ENCODE measurements at regions not wholly inside any gene's neighbourhood (a gene's known extent, or its start where the extent isn't known, plus 50 kb on each side); places are given as distances from the start of the nearest gene placed in this dataset.

DNA sequence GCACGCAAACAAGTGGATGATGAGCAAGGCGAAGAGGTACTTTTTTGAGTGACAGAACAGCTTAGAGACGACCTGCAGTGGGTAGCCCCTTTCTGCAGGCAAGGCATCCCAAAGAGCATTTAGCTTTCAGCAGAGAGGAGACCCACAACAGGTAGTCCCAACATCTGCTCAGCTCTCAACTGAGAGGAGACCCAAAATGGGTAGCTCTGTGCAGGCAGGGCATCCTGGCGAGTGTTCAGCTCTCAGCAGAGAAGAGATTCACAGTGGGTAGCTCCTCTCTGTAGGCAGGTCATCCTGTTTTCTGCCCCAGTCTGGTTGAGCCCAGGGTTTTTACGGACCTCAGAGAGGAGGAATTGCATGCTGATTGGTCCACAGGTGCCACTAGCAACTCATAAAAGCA lies 2396.1 kb upstream of the C9orf72 start (continued):
- TF ChIP-seq, protein P1, sequence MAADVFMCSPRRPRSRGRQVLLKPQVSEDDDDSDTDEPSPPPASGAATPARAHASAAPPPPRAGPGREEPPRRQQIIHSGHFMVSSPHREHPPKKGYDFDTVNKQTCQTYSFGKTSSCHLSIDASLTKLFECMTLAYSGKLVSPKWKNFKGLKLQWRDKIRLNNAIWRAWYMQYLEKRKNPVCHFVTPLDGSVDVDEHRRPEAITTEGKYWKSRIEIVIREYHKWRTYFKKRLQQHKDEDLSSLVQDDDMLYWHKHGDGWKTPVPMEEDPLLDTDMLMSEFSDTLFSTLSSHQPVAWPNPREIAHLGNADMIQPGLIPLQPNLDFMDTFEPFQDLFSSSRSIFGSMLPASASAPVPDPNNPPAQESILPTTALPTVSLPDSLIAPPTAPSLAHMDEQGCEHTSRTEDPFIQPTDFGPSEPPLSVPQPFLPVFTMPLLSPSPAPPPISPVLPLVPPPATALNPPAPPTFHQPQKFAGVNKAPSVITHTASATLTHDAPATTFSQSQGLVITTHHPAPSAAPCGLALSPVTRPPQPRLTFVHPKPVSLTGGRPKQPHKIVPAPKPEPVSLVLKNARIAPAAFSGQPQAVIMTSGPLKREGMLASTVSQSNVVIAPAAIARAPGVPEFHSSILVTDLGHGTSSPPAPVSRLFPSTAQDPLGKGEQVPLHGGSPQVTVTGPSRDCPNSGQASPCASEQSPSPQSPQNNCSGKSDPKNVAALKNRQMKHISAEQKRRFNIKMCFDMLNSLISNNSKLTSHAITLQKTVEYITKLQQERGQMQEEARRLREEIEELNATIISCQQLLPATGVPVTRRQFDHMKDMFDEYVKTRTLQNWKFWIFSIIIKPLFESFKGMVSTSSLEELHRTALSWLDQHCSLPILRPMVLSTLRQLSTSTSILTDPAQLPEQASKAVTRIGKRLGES (CRISPR knock-in tag; IDR thresholded peaks at IDR 0.05; ENCODE audit: borderline replicate concordance): no peak
- TF ChIP-seq FOSL2 (CRISPR knock-in tag; IDR thresholded peaks at IDR 0.05) (no peak), PAX8 (CRISPR knock-in tag; IDR thresholded peaks at IDR 0.05; ENCODE audit: borderline replicate concordance) (no peak), ZFY (CRISPR knock-in tag; IDR thresholded peaks at IDR 0.05) (no peak), KAT8 (CRISPR knock-in tag; IDR thresholded peaks at IDR 0.05) (no peak), ZSCAN9 (CRISPR knock-in tag; IDR thresholded peaks at IDR 0.05; ENCODE audit: borderline replicate concordance) (no peak)
- TF ChIP-seq, protein P2, sequence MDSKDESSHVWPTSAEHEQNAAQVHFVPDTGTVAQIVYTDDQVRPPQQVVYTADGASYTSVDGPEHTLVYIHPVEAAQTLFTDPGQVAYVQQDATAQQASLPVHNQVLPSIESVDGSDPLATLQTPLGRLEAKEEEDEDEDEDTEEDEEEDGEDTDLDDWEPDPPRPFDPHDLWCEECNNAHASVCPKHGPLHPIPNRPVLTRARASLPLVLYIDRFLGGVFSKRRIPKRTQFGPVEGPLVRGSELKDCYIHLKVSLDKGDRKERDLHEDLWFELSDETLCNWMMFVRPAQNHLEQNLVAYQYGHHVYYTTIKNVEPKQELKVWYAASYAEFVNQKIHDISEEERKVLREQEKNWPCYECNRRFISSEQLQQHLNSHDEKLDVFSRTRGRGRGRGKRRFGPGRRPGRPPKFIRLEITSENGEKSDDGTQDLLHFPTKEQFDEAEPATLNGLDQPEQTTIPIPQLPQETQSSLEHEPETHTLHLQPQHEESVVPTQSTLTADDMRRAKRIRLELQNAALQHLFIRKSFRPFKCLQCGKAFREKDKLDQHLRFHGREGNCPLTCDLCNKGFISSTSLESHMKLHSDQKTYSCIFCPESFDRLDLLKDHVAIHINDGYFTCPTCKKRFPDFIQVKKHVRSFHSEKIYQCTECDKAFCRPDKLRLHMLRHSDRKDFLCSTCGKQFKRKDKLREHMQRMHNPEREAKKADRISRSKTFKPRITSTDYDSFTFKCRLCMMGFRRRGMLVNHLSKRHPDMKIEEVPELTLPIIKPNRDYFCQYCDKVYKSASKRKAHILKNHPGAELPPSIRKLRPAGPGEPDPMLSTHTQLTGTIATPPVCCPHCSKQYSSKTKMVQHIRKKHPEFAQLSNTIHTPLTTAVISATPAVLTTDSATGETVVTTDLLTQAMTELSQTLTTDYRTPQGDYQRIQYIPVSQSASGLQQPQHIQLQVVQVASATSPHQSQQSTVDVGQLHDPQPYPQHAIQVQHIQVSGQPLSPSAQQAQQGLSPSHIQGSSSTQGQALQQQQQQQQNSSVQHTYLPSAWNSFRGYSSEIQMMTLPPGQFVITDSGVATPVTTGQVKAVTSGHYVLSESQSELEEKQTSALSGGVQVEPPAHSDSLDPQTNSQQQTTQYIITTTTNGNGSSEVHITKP (CRISPR knock-in tag; IDR thresholded peaks at IDR 0.05; ENCODE audit: low read depth): no peak
- TF ChIP-seq, protein P3, sequence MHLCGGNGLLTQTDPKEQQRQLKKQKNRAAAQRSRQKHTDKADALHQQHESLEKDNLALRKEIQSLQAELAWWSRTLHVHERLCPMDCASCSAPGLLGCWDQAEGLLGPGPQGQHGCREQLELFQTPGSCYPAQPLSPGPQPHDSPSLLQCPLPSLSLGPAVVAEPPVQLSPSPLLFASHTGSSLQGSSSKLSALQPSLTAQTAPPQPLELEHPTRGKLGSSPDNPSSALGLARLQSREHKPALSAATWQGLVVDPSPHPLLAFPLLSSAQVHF (CRISPR knock-in tag; IDR thresholded peaks at IDR 0.05): no peak
